ENCODE measurements at regions not wholly inside any gene's neighbourhood (a gene's known extent, or its start where the extent isn't known, plus 50 kb on each side); places are given as distances from the start of the nearest gene placed in this dataset.

- no peaks in the 10 kb centered on the region for H3K23me2 ChIP-seq (ENCODE audit: low read depth, low read length)
- peaks cover 0 to 2% (median under 1%) of the 10 kb centered on the region in 4 experiments; a peak in 1 of 7 replicates for H3K4me1 ChIP-seq (replicated peaks in 1 of 4; ENCODE audit: control insufficient read depth in 3 of 4, insufficient read depth in 4 of 4, low read length in 3 of 4)
- H3K14ac ChIP-seq (ENCODE audit: insufficient read length), result no peak overlapping the region
- no peak overlapping the region for H3K56ac ChIP-seq (replicated peaks; ENCODE audit: insufficient read length, low read depth, low read length)
- no peak for DNase-seq (ENCODE audit: low read depth in 1 of 2, low spot score in 2 of 2)
- H3K79me1 ChIP-seq (ENCODE audit: low read depth, low read length), result no peaks in the 10 kb centered on the region
- H2AFZ ChIP-seq (ENCODE audit: low read length), result no peak overlapping the region
- H4K91ac ChIP-seq (replicated peaks; ENCODE audit: insufficient read length, low read length), result no peak overlapping the region
- FAIRE-seq, result no peak
- H2BK15ac ChIP-seq (ENCODE audit: low read length), result no peak overlapping the region
- H3K4me2 ChIP-seq (ENCODE audit: insufficient read depth in 1 of 2, low read depth in 2 of 2, low read length in 2 of 2), result no peak overlapping the region
- POLR2A ChIA-PET (ENCODE audit: partially characterized antibody), result interaction anchor here (1.6 to 2.5 kb wide), 2 partner anchors 9 to 61 kb away, joined by 5 to 7 read pairs; no protein-coding TSS in a partner anchor
- peak overlapping the region; percentile 88; the same call in 1 of the 2 replicates for H2BK20ac ChIP-seq (ENCODE audit: low read length)
- H4K20me1 ChIP-seq (replicated peaks in 1 of 2; ENCODE audit: control insufficient read depth in 1 of 2, insufficient read depth in 2 of 2, low read length in 2 of 2), result no peaks in the 10 kb centered on the region
- H3K4me3 ChIP-seq (ENCODE audit: extremely low read depth in 1 of 4, insufficient read depth in 2 of 4, low read depth in 3 of 4, low read length in 4 of 4), result no peak overlapping the region
- CTCF ChIA-PET (ENCODE audit: partially characterized antibody), result no interaction called here
- peak overlapping the region; percentile 39; the same call in 1 of the 2 replicates for H2AK5ac ChIP-seq (ENCODE audit: low read depth, low read length)
- no peak overlapping the region for H2BK12ac ChIP-seq (ENCODE audit: low read depth, low read length)
- 90% methylated on average over 5 of the region's 5 CpGs; no CpG with 5 or more reads in 1 of the 2 experiments for WGBS, 2 experiments (ENCODE audit: extremely low coverage in 1 of 2, insufficient coverage in 1 of 2, insufficient read length in 1 of 2, insufficient replicate concordance in 2 of 2, low coverage in 1 of 2, low lambda C conversion rate in 2 of 2, missing lambda C conversion rate in 1 of 2)
- no peak for TF ChIP-seq TAF1 (IDR thresholded peaks at IDR 0.05; ENCODE audit: low read depth, low read length)
- peak overlapping the region; percentile 83 for H2BK120ac ChIP-seq (replicated peaks; ENCODE audit: low read depth, low read length)
- no peak overlapping the region for H4K5ac ChIP-seq (ENCODE audit: insufficient read length, low read depth, low read length)
- no peaks in the 10 kb centered on the region for H3K79me2 ChIP-seq (ENCODE audit: control insufficient read depth in 1 of 2, insufficient read depth in 2 of 2, low read length in 2 of 2)
- no peak overlapping the region for H4K8ac ChIP-seq (ENCODE audit: extremely low read depth, insufficient read depth, low read length)
- no peak overlapping the region for H3K18ac ChIP-seq (ENCODE audit: extremely low read depth, low read length)
- H3K36me3 ChIP-seq (ENCODE audit: control insufficient read depth in 2 of 4, insufficient read depth in 4 of 4, low read length in 3 of 4), result no peaks in the 10 kb centered on the region; a peak in 1 of 8 replicates
- no peak overlapping the region for H2BK5ac ChIP-seq (ENCODE audit: low read depth, low read length)
- H3K9ac ChIP-seq (replicated peaks in 1 of 4; ENCODE audit: extremely low read depth in 1 of 4, low read depth in 3 of 4, low read length in 3 of 4), result no peak overlapping the region
- H3K23ac ChIP-seq (ENCODE audit: insufficient read length), result no peak overlapping the region
- no peak overlapping the region for H3K4ac ChIP-seq (replicated peaks; ENCODE audit: insufficient read length, low read depth, low read length)
- H3K27me3 ChIP-seq (replicated peaks in 1 of 4; ENCODE audit: control insufficient read depth in 3 of 4, extremely low read depth in 1 of 4, insufficient read depth in 3 of 4, low read length in 3 of 4), result no peaks in the 10 kb centered on the region
- H3K9me3 ChIP-seq (ENCODE audit: insufficient read depth in 2 of 2, low read depth in 1 of 2, low read length in 1 of 2), result 0 out of 4 replicates have a peak, but pooled peaks cover 0 to 5% of the 10 kb centered on the region in 2 experiments
- H3K27ac ChIP-seq (ENCODE audit: low read depth, low read length), result no peak overlapping the region
These were observed 129.9 kb upstream of the RMP24 start for GRCh38 chr18:35842536-35842935.
